SIG-M5 treated with dmso at 0.1 percent for 504 hours (cell line): ENCODE measurements at regions not wholly inside any gene's neighbourhood (a gene's known extent, or its start where the extent isn't known, plus 50 kb on each side); places are given as distances from the start of the nearest gene placed in this dataset.
A peak's percentile ranks its signal among the peaks of the same experiment; 100 is the strongest.

ENCODE experiments used
- DNase-seq: peaks from one replicate; lab custom pipeline; 2025; ENCODE audit not compliant: unreplicated experiment; lab: John Stamatoyannopoulos, UW

- no peak for DNase-seq
Observed at GRCh38 chr1:98385652-98386051, 275.9 kb upstream of the SNX7 start.

GRCh38 chr1:98384461-98385141 is 276.9 kb upstream of the SNX7 start:
- no peak for DNase-seq

- DNase-seq, result no peak
Observed at GRCh38 chr1:98382986-98383740, 278.4 kb upstream of the SNX7 start.

GRCh38 chr1:98382586-98382985 is 278.9 kb upstream of the SNX7 start:
- DNase-seq, result no peak

- DNase-seq, result no peak
Observed at GRCh38 chr1:98374098-98374497, 287.4 kb upstream of the SNX7 start.

- peak; percentile 7 for DNase-seq
Observed at GRCh38 chr1:98373056-98373455, 288.5 kb upstream of the SNX7 start.

GRCh38 chr1:98371764-98372163 is 289.8 kb upstream of the SNX7 start:
- DNase-seq, result no peak

GRCh38 chr1:98369463-98369862 is 292.1 kb upstream of the SNX7 start:
- DNase-seq, result no peak

- no peak for DNase-seq
Observed at GRCh38 chr1:98368995-98369394, 292.5 kb upstream of the SNX7 start.

GRCh38 chr1:98367426-98367825 is 294.1 kb upstream of the SNX7 start:
- no peak for DNase-seq

GRCh38 chr1:98366343-98366742 is 295.2 kb upstream of the SNX7 start:
- no peak for DNase-seq

GRCh38 chr1:98364544-98364943 is 297.0 kb upstream of the SNX7 start:
- no peak for DNase-seq

- no peak for DNase-seq
Observed at GRCh38 chr1:98360864-98361263, 300.7 kb upstream of the SNX7 start.

- DNase-seq, result no peak
Observed at GRCh38 chr1:98355656-98356383, 305.7 kb upstream of the SNX7 start.

GRCh38 chr1:98352378-98352777 is 309.1 kb upstream of the SNX7 start:
- DNase-seq, result no peak

GRCh38 chr1:98351561-98351960 is 310.0 kb upstream of the SNX7 start:
- no peak for DNase-seq

GRCh38 chr1:98345417-98345816 is 316.1 kb upstream of the SNX7 start:
- DNase-seq, result no peak

- DNase-seq, result no peak
Observed at GRCh38 chr1:98344731-98345130, 316.8 kb upstream of the SNX7 start.

- DNase-seq, result no peak
Observed at GRCh38 chr1:98342566-98342965, 319.0 kb upstream of the SNX7 start.

GRCh38 chr1:98340511-98340910 is 321.0 kb upstream of the SNX7 start:
- no peak for DNase-seq

GRCh38 chr1:98336472-98337083 is 324.9 kb upstream of the SNX7 start:
- no peak for DNase-seq

GRCh38 chr1:98333936-98334335 is 327.6 kb upstream of the SNX7 start:
- no peak for DNase-seq
